Common myeloid progenitor, CD34-positive (primary cell): ENCODE measurements at regions not wholly inside any gene's neighbourhood (a gene's known extent, or its start where the extent isn't known, plus 50 kb on each side); places are given as distances from the start of the nearest gene placed in this dataset.

Source experiments
- CTCF ChIA-PET: fragments of 350-600 bp; sonication (Branson Sonifier 250); formaldehyde crosslinking; loops from one replicate; lab custom pipeline; 2021; ENCODE audit warnings: antibody characterized with exemption; lab: Charles Lee
- POLR2A ChIA-PET: fragments of 350-600 bp; sonication (Branson Sonifier 250); formaldehyde crosslinking; loops from one replicate; lab custom pipeline; 2021; ENCODE audit warnings: antibody characterized with exemption; lab: Charles Lee
- DNase-seq, 3 donors: peaks; one replicate each; pipeline versions ENCODE4 v3.0.0 to v3.0.0-alpha.2; 2013
- H3K27ac ChIP-seq, 2 experiments: 1 replicate in 1 of 2; 2 replicates in 1 of 2; pipeline ENCODE4 v1.7.0; 2013; ENCODE audit warnings: inconsistent platforms in 2 of 2, low read length in 2 of 2, mild to moderate bottlenecking in 2 of 2, low read depth in 1 of 2, moderate library complexity in 1 of 2; ENCODE audit not compliant: severe bottlenecking in 2 of 2, insufficient read depth in 1 of 2, poor library complexity in 1 of 2
- H3K27me3 ChIP-seq, 5 experiments: replicated peaks in 2 of 5; 1 replicate in 3 of 5; 2 replicates in 2 of 5; pipeline versions ENCODE4 v1.6.1 to v1.7.0; 2013; ENCODE audit warnings: low read length in 4 of 5, mild to moderate bottlenecking in 2 of 5, moderate library complexity in 2 of 5, inconsistent platforms in 1 of 5; ENCODE audit not compliant: insufficient read depth in 5 of 5, control insufficient read depth in 4 of 5
- H3K36me3 ChIP-seq, 4 experiments: 1 replicate in 2 of 4; 2 replicates in 2 of 4; pipeline versions ENCODE4 v1.6.1 to v1.7.0; 2013; ENCODE audit warnings: low read length in 3 of 4, control low read depth in 1 of 4, mild to moderate bottlenecking in 1 of 4; ENCODE audit not compliant: control insufficient read depth in 4 of 4, insufficient read depth in 4 of 4
- H3K4me1 ChIP-seq, 4 experiments: 1 replicate in 3 of 4; 2 replicates in 1 of 4; pipeline versions ENCODE4 v1.6.1 to v1.7.1; 2013; ENCODE audit warnings: low read length in 3 of 4, mild to moderate bottlenecking in 3 of 4, control low read depth in 1 of 4, inconsistent platforms in 1 of 4, moderate library complexity in 1 of 4; ENCODE audit not compliant: control insufficient read depth in 4 of 4, insufficient read depth in 4 of 4; ENCODE audit errors: control extremely low read depth in 1 of 4
- H3K4me3 ChIP-seq, 7 experiments: 1 replicate in 4 of 7; 2 replicates in 3 of 7; pipeline versions ENCODE4 v1.5.1 to v1.7.0; 2013; ENCODE audit warnings: mild to moderate bottlenecking in 7 of 7, low read length in 6 of 7, moderate library complexity in 6 of 7, inconsistent platforms in 2 of 7, low read depth in 2 of 7, control low read depth in 1 of 7; ENCODE audit not compliant: insufficient read depth in 4 of 7, control insufficient read depth in 1 of 7; ENCODE audit errors: extremely low read depth in 1 of 7
- H3K9me3 ChIP-seq, 5 experiments: 1 replicate in 4 of 5; 2 replicates in 1 of 5; pipeline versions ENCODE4 v1.6.1 to v1.7.1; 2013; ENCODE audit warnings: low read length in 4 of 5, mild to moderate bottlenecking in 2 of 5, inconsistent platforms in 1 of 5, low read depth in 1 of 5, moderate library complexity in 1 of 5; ENCODE audit not compliant: control insufficient read depth in 4 of 5, insufficient read depth in 2 of 5; ENCODE audit errors: control extremely low read depth in 1 of 5
- WGBS: methylation state at CpG from one replicate; pipeline ENCODE4 v1.1.5; 2013; ENCODE audit not compliant: insufficient coverage; 5-methylcytosine and 5-hydroxymethylcytosine counted together

- no peak for DNase-seq
- Histone ChIP-seq H3K4me3 (no peak overlapping the region), H3K4me1 (no peaks in the 10 kb centered on the region), H3K9me3 (no peaks in the 10 kb centered on the region), H3K36me3 (no peaks in the 10 kb centered on the region), H3K27ac (no peak overlapping the region), H3K27me3 (no peaks in the 10 kb centered on the region)
- no CpG with 5 or more reads among the region's 3 CpGs for WGBS
- ChIA-PET POLR2A (no interaction called here), CTCF (no interaction called here)
These were observed 310.7 kb downstream of the RFC3 start for GRCh38 chr13:34128661-34129060.

GRCh38 chr13:34129436-34129835 is 311.5 kb downstream of the RFC3 start:
- H3K27ac ChIP-seq = no peak overlapping the region
- ChIA-PET POLR2A (no interaction called here), CTCF (no interaction called here)
- DNase-seq = no peak
- H3K9me3 ChIP-seq = no peaks in the 10 kb centered on the region
- no peaks in the 10 kb centered on the region for H3K4me1 ChIP-seq
- H3K4me3 ChIP-seq = no peak overlapping the region
- no peaks in the 10 kb centered on the region for H3K36me3 ChIP-seq
- H3K27me3 ChIP-seq = no peaks in the 10 kb centered on the region

- no peak overlapping the region for H3K27ac ChIP-seq
- peaks cover 0 to 3% (median 0%) of the 10 kb centered on the region in 5 experiments for H3K9me3 ChIP-seq
- H3K36me3 ChIP-seq = no peaks in the 10 kb centered on the region
- peaks cover 0 to 5% (median 0%) of the 10 kb centered on the region in 5 experiments for H3K27me3 ChIP-seq
- CTCF ChIA-PET = interaction anchor here (1.2 kb wide), 1 partner anchor 20 kb away, joined by 3 read pairs; no protein-coding TSS in a partner anchor
- DNase-seq = no peak
- H3K4me1 ChIP-seq = no peaks in the 10 kb centered on the region
- 100% methylated on average over 2 of the region's 2 CpGs for WGBS
- no peak overlapping the region for H3K4me3 ChIP-seq
- POLR2A ChIA-PET = no interaction called here
These were observed 319.3 kb downstream of the RFC3 start for GRCh38 chr13:34137200-34137599.

GRCh38 chr13:34139660-34140227 is 321.8 kb downstream of the RFC3 start:
- no peaks in the 10 kb centered on the region for H3K4me1 ChIP-seq
- H3K27ac ChIP-seq = no peak overlapping the region
- WGBS = 83% methylated on average over 1 of the region's 4 CpGs
- no peak overlapping the region for H3K4me3 ChIP-seq
- ChIA-PET CTCF (no interaction called here), POLR2A (no interaction called here)
- H3K36me3 ChIP-seq = no peaks in the 10 kb centered on the region
- peaks cover 0 to 5% (median 0%) of the 10 kb centered on the region in 5 experiments for H3K27me3 ChIP-seq
- peaks cover 0 to 3% (median 0%) of the 10 kb centered on the region in 5 experiments for H3K9me3 ChIP-seq
- no peak for DNase-seq

GRCh38 chr13:34143637-34144036 is 325.7 kb downstream of the RFC3 start:
- DNase-seq = no peak
- Histone ChIP-seq H3K9me3 (no peaks in the 10 kb centered on the region), H3K4me3 (no peak overlapping the region), H3K27me3 (no peaks in the 10 kb centered on the region), H3K27ac (no peak overlapping the region), H3K36me3 (no peaks in the 10 kb centered on the region), H3K4me1 (no peaks in the 10 kb centered on the region)
- ChIA-PET POLR2A (no interaction called here), CTCF (no interaction called here)
- WGBS = 100% methylated on average over 1 of the region's 1 CpG

GRCh38 chr13:34144142-34144541 is 326.2 kb downstream of the RFC3 start:
- no peaks in the 10 kb centered on the region for H3K9me3 ChIP-seq
- 86% methylated on average over 2 of the region's 3 CpGs for WGBS
- CTCF ChIA-PET = no interaction called here

GRCh38 chr13:34145061-34145460 is 327.1 kb downstream of the RFC3 start:
- no peak for DNase-seq
- POLR2A ChIA-PET = interaction anchor here (0.6 kb wide), 1 partner anchor 1341 kb away, joined by 4 read pairs; no protein-coding TSS in a partner anchor

More at GRCh38 chr13:34144142-34144541, 326.2 kb downstream of the RFC3 start:
- H3K4me3 ChIP-seq = no peak overlapping the region
- no peaks in the 10 kb centered on the region for H3K36me3 ChIP-seq
- no peaks in the 10 kb centered on the region for H3K27me3 ChIP-seq
- H3K27ac ChIP-seq = no peak overlapping the region
- POLR2A ChIA-PET = no interaction called here
- H3K4me1 ChIP-seq = no peaks in the 10 kb centered on the region
- DNase-seq = no peak

More at GRCh38 chr13:34145061-34145460, 327.1 kb downstream of the RFC3 start:
- Histone ChIP-seq H3K9me3 (peaks cover 0 to 2% (median 0%) of the 10 kb centered on the region in 5 experiments), H3K36me3 (no peaks in the 10 kb centered on the region), H3K4me3 (no peak overlapping the region), H3K27me3 (no peaks in the 10 kb centered on the region), H3K4me1 (no peaks in the 10 kb centered on the region), H3K27ac (no peak overlapping the region)
- CTCF ChIA-PET = no interaction called here
- WGBS = 100% methylated on average over 1 of the region's 3 CpGs
